OCI-LY3 (cell line): ENCODE measurements at regions not wholly inside any gene's neighbourhood (a gene's known extent, or its start where the extent isn't known, plus 50 kb on each side); places are given as distances from the start of the nearest gene placed in this dataset.

Experiments used
- H2AFZ ChIP-seq: fragments of 200-600, 300-600 bp; shearing (Covaris generic); 2 replicates; pipeline ENCODE4 v1.6.0; 2014; ENCODE audit warnings: antibody characterized with exemption, low read depth, low read length
- H3K27ac ChIP-seq: fragments of 200-600, 300-600 bp; sonication (generic); 2 replicates; pipeline ENCODE4 v1.5.1; 2014; ENCODE audit warnings: mild to moderate bottlenecking, low read length, moderate library complexity, mixed read lengths
- H3K27me3 ChIP-seq: fragments of 200-600, 300-600 bp; sonication (generic); 2 replicates; pipeline ENCODE4 v1.6.1; 2014; ENCODE audit warnings: low read depth, low read length, mixed read lengths
- H3K36me3 ChIP-seq: fragments of 200-600, 300-600 bp; sonication (generic); replicated peaks from 2 replicates; pipeline ENCODE3; 2014; ENCODE audit warnings: low read depth, low read length, mixed read lengths
- H3K4me1 ChIP-seq: fragments of 300-600, 200-600 bp; sonication (generic); 2 replicates; pipeline ENCODE4 v1.6.1; 2014; ENCODE audit warnings: low read length, mixed read lengths
- H3K4me2 ChIP-seq: fragments of 200-600, 300-600 bp; sonication (generic); 2 replicates; pipeline ENCODE4 v1.6.1; 2014; ENCODE audit warnings: low read length, mixed read lengths
- H3K4me3 ChIP-seq: fragments of 300-600, 200-600 bp; sonication (generic); 2 replicates; pipeline ENCODE4 v1.5.1; 2014; ENCODE audit warnings: antibody characterized with exemption, mild to moderate bottlenecking, low read length, moderate library complexity
- H3K79me2 ChIP-seq: fragments of 300-600, 200-600 bp; shearing (Covaris generic); 2 replicates; pipeline ENCODE4 v1.6.1; 2014; ENCODE audit warnings: mild to moderate bottlenecking, low read length, mixed read lengths
- H3K9ac ChIP-seq: fragments of 300-600, 200-600 bp; shearing (Covaris generic); 2 replicates; pipeline ENCODE4 v1.6.0; 2014; ENCODE audit warnings: mild to moderate bottlenecking, low read length, moderate library complexity
- H3K9me3 ChIP-seq: fragments of 200-600, 300-600 bp; shearing (Covaris generic); 2 replicates; pipeline ENCODE4 v1.6.1; 2014; ENCODE audit warnings: low read length, mixed read lengths; ENCODE audit not compliant: insufficient read depth
- H4K20me1 ChIP-seq: fragments of 200-600, 300-600 bp; sonication (generic); 2 replicates; pipeline ENCODE4 v1.6.1; 2016; ENCODE audit warnings: low read length, mixed read lengths; ENCODE audit not compliant: insufficient read depth
- CTCF ChIP-seq: fragments of 200-600, 300-600 bp; sonication (generic); IDR thresholded peaks from 2 replicates; pipeline ENCODE4 v1.5.1; 2014; ENCODE audit warnings: antibody characterized with exemption, low read length, low read depth
- EZH2phosphoT487 ChIP-seq: fragments of 200-600 bp; shearing (Covaris generic); IDR thresholded peaks from 2 replicates; pipeline ENCODE4 v1.6.1; 2018; ENCODE audit warnings: antibody characterized with exemption, mixed run types, low read depth

- H3K36me3 ChIP-seq: no peaks in the 10 kb centered on the region
- H2AFZ ChIP-seq: no peak overlapping the region
- no peaks in the 10 kb centered on the region for H3K9me3 ChIP-seq
Measured at GRCh38 chr5:84693256-84693655, 308.6 kb upstream of the EDIL3 start.

DNA sequence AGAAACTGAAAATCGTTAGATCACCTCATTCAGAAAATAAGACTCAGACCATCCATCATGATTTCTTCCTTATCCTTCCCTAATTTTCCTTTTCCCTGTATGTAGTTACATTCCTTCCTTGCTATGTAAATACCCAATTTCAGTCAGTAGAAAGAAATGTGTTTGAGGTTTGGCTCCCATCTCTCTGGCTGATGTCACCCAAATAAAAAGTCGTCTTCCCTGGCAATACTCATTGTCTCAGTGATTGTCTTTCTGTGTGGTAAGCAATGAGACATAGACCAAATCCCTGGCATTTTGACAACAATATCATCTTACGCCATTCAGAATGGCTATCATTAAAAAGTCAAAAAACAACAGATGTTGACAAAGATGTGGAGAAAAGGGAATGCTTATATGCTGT is 303.9 kb upstream of the EDIL3 start:
- H3K4me1 ChIP-seq: no peaks in the 10 kb centered on the region
- no peaks in the 10 kb centered on the region for H3K9me3 ChIP-seq
- no peaks in the 10 kb centered on the region for H3K36me3 ChIP-seq
- no peaks in the 10 kb centered on the region for H4K20me1 ChIP-seq
- H2AFZ ChIP-seq: no peak overlapping the region
- no peak overlapping the region for H3K27ac ChIP-seq
- H3K79me2 ChIP-seq: no peaks in the 10 kb centered on the region
- H3K9ac ChIP-seq: no peak overlapping the region
- no peak for TF ChIP-seq EZH2phosphoT487
- no peak for TF ChIP-seq CTCF
- no peak overlapping the region for H3K4me3 ChIP-seq
- no peak overlapping the region for H3K4me2 ChIP-seq
- no peaks in the 10 kb centered on the region for H3K27me3 ChIP-seq

More at GRCh38 chr5:84693256-84693655, 308.6 kb upstream of the EDIL3 start:
- Histone ChIP-seq H3K4me2 (no peak overlapping the region), H3K27me3 (no peaks in the 10 kb centered on the region), H4K20me1 (no peaks in the 10 kb centered on the region), H3K9ac (no peak overlapping the region), H3K4me1 (no peaks in the 10 kb centered on the region), H3K4me3 (no peak overlapping the region), H3K27ac (no peak overlapping the region), H3K79me2 (no peaks in the 10 kb centered on the region)
- TF ChIP-seq EZH2phosphoT487 (no peak), CTCF (no peak)

- H3K4me3 ChIP-seq: no peak overlapping the region
- H3K4me2 ChIP-seq: no peak overlapping the region
- no peak overlapping the region for H3K27ac ChIP-seq
- H2AFZ ChIP-seq: no peak overlapping the region
- H3K4me1 ChIP-seq: no peaks in the 10 kb centered on the region
- TF ChIP-seq EZH2phosphoT487 (no peak), CTCF (no peak)
- H3K27me3 ChIP-seq: no peaks in the 10 kb centered on the region
- H3K79me2 ChIP-seq: no peaks in the 10 kb centered on the region
- no peak overlapping the region for H3K9ac ChIP-seq
- no peaks in the 10 kb centered on the region for H3K36me3 ChIP-seq
- no peaks in the 10 kb centered on the region for H4K20me1 ChIP-seq
- H3K9me3 ChIP-seq: no peaks in the 10 kb centered on the region
Measured at GRCh38 chr5:84685121-84685894, 300.6 kb upstream of the EDIL3 start.

GRCh38 chr5:84683594-84683993 is 298.9 kb upstream of the EDIL3 start:
- TF ChIP-seq EZH2phosphoT487: no peak
- TF ChIP-seq CTCF: no peak
- no peak overlapping the region for H2AFZ ChIP-seq

More at GRCh38 chr5:84683594-84683993, 298.9 kb upstream of the EDIL3 start:
- Histone ChIP-seq H3K4me1 (no peaks in the 10 kb centered on the region), H3K9ac (no peak overlapping the region), H3K27me3 (no peaks in the 10 kb centered on the region), H3K9me3 (no peaks in the 10 kb centered on the region), H3K4me2 (no peak overlapping the region), H4K20me1 (no peaks in the 10 kb centered on the region), H3K79me2 (no peaks in the 10 kb centered on the region), H3K36me3 (no peaks in the 10 kb centered on the region), H3K4me3 (no peak overlapping the region), H3K27ac (no peak overlapping the region)
